PC-3 (cell line): ENCODE measurements at regions not wholly inside any gene's neighbourhood (a gene's known extent, or its start where the extent isn't known, plus 50 kb on each side); places are given as distances from the start of the nearest gene placed in this dataset.

Experiments
- ATAC-seq: fragments of 200-7000 bp; cut with Tn5 transposase; 2 replicates; pipeline ENCODE4 v1.9.1; 2020; ENCODE audit warnings: mild to moderate bottlenecking, moderate library complexity
- BruUV-seq: library from RNA; stranded (reverse); fragments of 400-500 nt; replicated peaks from 2 replicates; lab custom pipeline; 2021; lab: Mats Ljungman, UMichigan
- CTCF ChIA-PET: fragments of 300-600 bp; sonication (Branson Sonifier 250); formaldehyde crosslinking; loops from one replicate; lab custom pipeline; 2022; ENCODE audit warnings: antibody characterized with exemption; lab: Charles Lee
- POLR2A ChIA-PET: fragments of 300-600 bp; sonication (Branson Sonifier 250); formaldehyde crosslinking; loops from one replicate; lab custom pipeline; 2022; ENCODE audit warnings: antibody characterized with exemption; ENCODE audit not compliant: unreplicated experiment; lab: Charles Lee
- DNase-seq: peaks from one replicate; pipeline ENCODE4 v3.0.0-alpha.2; 2015
- H2AFZ ChIP-seq: fragments of 300-600 bp; sonication (generic); 2 replicates; pipeline ENCODE4 v1.6.0; 2016; ENCODE audit warnings: antibody characterized with exemption, low read length
- H3F3A ChIP-seq: fragments of 300-600 bp; sonication (generic); one replicate; pipeline ENCODE4 v1.6.0; 2017; ENCODE audit warnings: antibody characterized with exemption, low read length, control low read depth, mild to moderate bottlenecking; ENCODE audit not compliant: unreplicated experiment
- H3K27ac ChIP-seq: fragments of 300-600 bp; sonication (generic); 2 replicates; pipeline ENCODE4 v1.5.1; 2016; ENCODE audit warnings: mild to moderate bottlenecking, low read length
- H3K27me3 ChIP-seq: fragments of 300-600 bp; sonication (generic); 2 replicates; pipeline ENCODE4 v1.6.1; 2016; ENCODE audit warnings: low read length, mixed read lengths
- H3K36me3 ChIP-seq: fragments of 300-600 bp; sonication (generic); 2 replicates; pipeline ENCODE4 v1.6.1; 2016; ENCODE audit warnings: low read depth, mixed run types, low read length, mixed read lengths
- H3K4me1 ChIP-seq: fragments of 300-600 bp; sonication (generic); 2 replicates; pipeline ENCODE4 v1.5.1; 2016; ENCODE audit warnings: low read length; ENCODE audit not compliant: insufficient read depth
- H3K4me2 ChIP-seq: fragments of 300-600 bp; sonication (generic); 2 replicates; pipeline ENCODE4 v1.6.0; 2016; ENCODE audit warnings: low read length
- H3K4me3 ChIP-seq: fragments of 300-600 bp; sonication (generic); 2 replicates; pipeline ENCODE4 v1.5.1; 2016; ENCODE audit warnings: mild to moderate bottlenecking, low read length, mixed read lengths
- H3K79me2 ChIP-seq: fragments of 300-600 bp; sonication (generic); 2 replicates; pipeline ENCODE4 v1.6.1; 2017; ENCODE audit warnings: low read length, mixed read lengths
- H3K9ac ChIP-seq: fragments of 300-600 bp; sonication (generic); 2 replicates; pipeline ENCODE4 v1.6.0; 2016; ENCODE audit warnings: mild to moderate bottlenecking, low read length
- H3K9me2 ChIP-seq: fragments of 300-600 bp; sonication (generic); replicated peaks from 2 replicates; pipeline ENCODE4 v1.6.1; 2016; ENCODE audit warnings: mixed run types, low read length, mixed read lengths
- H3K9me3 ChIP-seq: fragments of 300-600 bp; sonication (generic); 2 replicates; pipeline ENCODE4 v1.6.1; 2016; ENCODE audit warnings: low read length, mixed read lengths
- H4K20me1 ChIP-seq: fragments of 300-600 bp; sonication (generic); 2 replicates; pipeline ENCODE4 v1.6.1; 2016; ENCODE audit warnings: low read length, mixed read lengths
- CTCF ChIP-seq: fragments of 300-600 bp; sonication (generic); conservative IDR thresholded peaks from 2 replicates; pipeline ENCODE4 v1.5.1; 2017; ENCODE audit warnings: antibody characterized with exemption, low read depth, mild to moderate bottlenecking, low read length
- EZH2 ChIP-seq: fragments of 300-600 bp; sonication (generic); IDR thresholded peaks from one replicate; pipeline ENCODE4 v1.6.1; 2017; ENCODE audit warnings: antibody characterized with exemption, mild to moderate bottlenecking, low read length; ENCODE audit not compliant: unreplicated experiment
- EZH2phosphoT487 ChIP-seq: fragments of 300-600 bp; sonication (generic); IDR thresholded peaks from 2 replicates; pipeline ENCODE4 v1.6.1; 2018; ENCODE audit warnings: mild to moderate bottlenecking, antibody characterized with exemption, low read length, borderline replicate concordance
- intact Hi-C: fragments of 100-400 bp; cut with micrococcal nuclease; formaldehyde crosslinking; loops from 2 replicates; pipeline ENCODE4 v1.9.0; 2023

- no TSS peak for BruUV-seq
- no peak overlapping the region for H3K4me3 ChIP-seq
- TF ChIP-seq EZH2phosphoT487 (no peak), EZH2 (no peak), CTCF (no peak)
- H3K27me3 ChIP-seq = peaks cover 7% of the 10 kb centered on the region; the same call in 1 of the 2 replicates
- CTCF ChIA-PET = no interaction called here
- ATAC-seq (no peak), DNase-seq (no peak)
- no peak overlapping the region for H3K9ac ChIP-seq
- POLR2A ChIA-PET = no interaction called here
- no peak overlapping the region for H3K4me2 ChIP-seq
- no peaks in the 10 kb centered on the region for H3K36me3 ChIP-seq
- H3K9me2 ChIP-seq = no peaks in the 10 kb centered on the region
- H3F3A ChIP-seq = no peaks in the 10 kb centered on the region
- no peaks in the 10 kb centered on the region for H4K20me1 ChIP-seq
- intact Hi-C loops = no loop called here
- no peaks in the 10 kb centered on the region for H3K9me3 ChIP-seq
- no peak overlapping the region for H3K27ac ChIP-seq
- no peaks in the 10 kb centered on the region for H3K79me2 ChIP-seq
- H2AFZ ChIP-seq = no peak overlapping the region
- H3K4me1 ChIP-seq = no peaks in the 10 kb centered on the region
Observed at GRCh38 chr3:135447483-135447882, 518.0 kb upstream of the PPP2R3A start.

DNA sequence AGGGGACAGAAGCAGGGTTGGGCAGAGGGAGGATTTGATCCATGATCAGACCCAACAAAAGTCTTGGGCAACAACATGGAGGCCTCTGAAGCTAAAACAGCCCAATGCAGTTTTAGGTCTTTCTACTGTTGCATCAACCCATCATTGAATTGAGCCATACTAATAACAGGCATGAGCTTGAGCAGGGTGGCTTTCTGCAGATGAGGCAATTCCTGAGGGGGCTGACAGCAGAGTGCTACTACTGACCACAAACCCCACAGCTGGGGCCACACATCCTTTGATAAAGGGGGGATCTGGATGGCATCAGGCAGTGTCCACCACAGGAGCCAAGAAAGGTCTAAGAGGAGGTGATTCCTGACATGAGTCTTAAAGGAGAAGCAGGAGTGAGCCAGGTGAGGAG lies 517.0 kb upstream of the PPP2R3A start:
- no peak for DNase-seq
- CTCF ChIA-PET = no interaction called here
- no peak overlapping the region for H2AFZ ChIP-seq
- intact Hi-C loops = no loop called here
- no TSS peak for BruUV-seq
- no peak overlapping the region for H3K4me2 ChIP-seq
- H3F3A ChIP-seq = no peaks in the 10 kb centered on the region
- H3K27ac ChIP-seq = no peak overlapping the region
- TF ChIP-seq EZH2 = no peak
- TF ChIP-seq EZH2phosphoT487 = no peak
- TF ChIP-seq CTCF = no peak
- H3K9me2 ChIP-seq = no peaks in the 10 kb centered on the region
- H3K4me3 ChIP-seq = no peak overlapping the region
- no peak for ATAC-seq
- no peaks in the 10 kb centered on the region for H3K4me1 ChIP-seq
- POLR2A ChIA-PET = no interaction called here
- peaks cover 7% of the 10 kb centered on the region; the same call in 1 of the 2 replicates for H3K27me3 ChIP-seq
- no peak overlapping the region for H3K9ac ChIP-seq
- H3K36me3 ChIP-seq = no peaks in the 10 kb centered on the region
- no peaks in the 10 kb centered on the region for H3K9me3 ChIP-seq
- no peaks in the 10 kb centered on the region for H4K20me1 ChIP-seq
- no peaks in the 10 kb centered on the region for H3K79me2 ChIP-seq

GRCh38 chr3:135449046-135449445 lies 516.5 kb upstream of the PPP2R3A start:
- no peak for DNase-seq
- Histone ChIP-seq H3K79me2 (no peaks in the 10 kb centered on the region), H3K4me1 (no peaks in the 10 kb centered on the region), H3K9me2 (no peaks in the 10 kb centered on the region), H3K27ac (no peak overlapping the region), H3K9ac (no peak overlapping the region), H3F3A (no peaks in the 10 kb centered on the region), H2AFZ (no peak overlapping the region), H3K4me3 (no peak overlapping the region), H4K20me1 (no peaks in the 10 kb centered on the region), H3K27me3 (peaks cover 7% of the 10 kb centered on the region; the same call in 1 of the 2 replicates), H3K4me2 (no peak overlapping the region), H3K36me3 (no peaks in the 10 kb centered on the region), H3K9me3 (no peaks in the 10 kb centered on the region)
- TF ChIP-seq EZH2phosphoT487 (no peak), EZH2 (no peak), CTCF (no peak)
- ChIA-PET CTCF (no interaction called here), POLR2A (no interaction called here)
- no TSS peak for BruUV-seq
- intact Hi-C loops = no loop called here
- ATAC-seq = no peak
